ENCODE measurements at regions not wholly inside any gene's neighbourhood (a gene's known extent, or its start where the extent isn't known, plus 50 kb on each side); places are given as distances from the start of the nearest gene placed in this dataset.
A peak's percentile ranks its signal among the peaks of the same experiment; 100 is the strongest.

- H3K36me3 ChIP-seq (replicated peaks; ENCODE audit: low read depth, low read length): no peaks in the 10 kb centered on the region
- no peak overlapping the region for H3K9ac ChIP-seq (ENCODE audit: low read length)
- H3K79me2 ChIP-seq (ENCODE audit: low read length): no peaks in the 10 kb centered on the region
- H4K20me1 ChIP-seq (ENCODE audit: insufficient read depth, low read length): no peaks in the 10 kb centered on the region
- no peak overlapping the region for H3K4me3 ChIP-seq (ENCODE audit: low read length)
- H2AFZ ChIP-seq (ENCODE audit: low read depth, low read length): no peak overlapping the region
- H3K27ac ChIP-seq (ENCODE audit: low read length): no peak overlapping the region
- TF ChIP-seq EZH2phosphoT487 (IDR thresholded peaks at IDR 0.05; ENCODE audit: low read depth) (no peak), CTCF (IDR thresholded peaks at IDR 0.05; ENCODE audit: low read depth, low read length) (no peak)
- H3K4me2 ChIP-seq (ENCODE audit: low read length): no peak overlapping the region
- no peaks in the 10 kb centered on the region for H3K9me3 ChIP-seq (ENCODE audit: insufficient read depth, low read length)
- no peaks in the 10 kb centered on the region for H3K27me3 ChIP-seq (ENCODE audit: low read depth, low read length)
- H3K4me1 ChIP-seq (ENCODE audit: low read length): peaks cover 13% of the 10 kb centered on the region
These were observed 56.5 kb upstream of the SEMA6A start for GRCh38 chr5:116631147-116631546.

- no peaks in the 10 kb centered on the region for H3K9me3 ChIP-seq (ENCODE audit: insufficient read depth, low read length)
- H3K79me2 ChIP-seq (ENCODE audit: low read length): no peaks in the 10 kb centered on the region
- no peak overlapping the region for H3K9ac ChIP-seq (ENCODE audit: low read length)
- no peaks in the 10 kb centered on the region for H4K20me1 ChIP-seq (ENCODE audit: insufficient read depth, low read length)
- no peaks in the 10 kb centered on the region for H3K36me3 ChIP-seq (replicated peaks; ENCODE audit: low read depth, low read length)
- no peaks in the 10 kb centered on the region for H3K27me3 ChIP-seq (ENCODE audit: low read depth, low read length)
- peaks cover 13% of the 10 kb centered on the region for H3K4me1 ChIP-seq (ENCODE audit: low read length)
- no peak overlapping the region for H3K4me3 ChIP-seq (ENCODE audit: low read length)
- TF ChIP-seq EZH2phosphoT487 (IDR thresholded peaks at IDR 0.05; ENCODE audit: low read depth) (no peak), CTCF (IDR thresholded peaks at IDR 0.05; ENCODE audit: low read depth, low read length) (no peak)
- H2AFZ ChIP-seq (ENCODE audit: low read depth, low read length): no peak overlapping the region
- no peak overlapping the region for H3K4me2 ChIP-seq (ENCODE audit: low read length)
- H3K27ac ChIP-seq (ENCODE audit: low read length): no peak overlapping the region
These were observed 54.5 kb upstream of the SEMA6A start for GRCh38 chr5:116629168-116629567.

DNA sequence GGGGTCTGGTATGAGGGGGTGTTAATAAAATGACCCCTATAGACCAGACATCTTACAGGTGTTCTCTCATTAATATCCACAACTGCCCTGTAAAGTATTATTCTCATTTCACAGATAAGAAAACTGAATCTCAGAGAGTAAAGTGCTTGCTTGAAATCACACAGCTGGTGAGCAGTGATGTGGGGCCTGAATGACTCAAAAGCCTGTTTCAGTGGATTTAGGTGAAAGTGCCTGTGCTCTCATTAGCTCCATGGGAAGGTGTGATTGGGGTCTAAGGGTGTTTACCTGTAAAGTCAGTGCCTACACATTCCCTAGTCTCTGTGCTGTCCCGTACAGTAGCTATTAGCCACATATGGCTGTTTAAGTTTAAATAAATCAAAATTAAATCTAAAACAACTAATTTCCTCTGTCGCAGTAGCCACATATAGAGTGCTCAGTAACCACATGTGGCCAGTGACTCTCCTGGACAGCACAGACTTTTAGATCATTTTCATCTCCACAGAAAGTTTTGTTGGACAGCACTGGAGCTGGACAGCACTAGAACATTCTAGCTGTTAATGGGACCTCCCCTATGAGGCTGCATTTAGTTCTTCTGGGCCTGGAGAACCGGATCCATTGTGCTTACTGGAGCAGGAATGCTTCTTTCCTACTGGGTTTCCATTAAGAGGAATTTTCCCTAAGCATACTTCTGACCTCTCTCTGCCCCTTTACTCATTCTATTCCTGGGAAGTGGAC is 52.5 kb upstream of the SEMA6A start:
- Histone ChIP-seq H4K20me1 (ENCODE audit: insufficient read depth, low read length) (no peaks in the 10 kb centered on the region), H3K9ac (ENCODE audit: low read length) (no peak overlapping the region), H3K9me3 (ENCODE audit: insufficient read depth, low read length) (no peaks in the 10 kb centered on the region), H3K4me2 (ENCODE audit: low read length) (peak overlapping the region; percentile 13), H3K4me3 (ENCODE audit: low read length) (no peak overlapping the region), H2AFZ (ENCODE audit: low read depth, low read length) (no peak overlapping the region), H3K27ac (ENCODE audit: low read length) (no peak overlapping the region), H3K27me3 (ENCODE audit: low read depth, low read length) (no peaks in the 10 kb centered on the region), H3K79me2 (ENCODE audit: low read length) (no peaks in the 10 kb centered on the region), H3K4me1 (ENCODE audit: low read length) (peaks cover 13% of the 10 kb centered on the region), H3K36me3 (replicated peaks; ENCODE audit: low read depth, low read length) (no peaks in the 10 kb centered on the region)
- no peak for TF ChIP-seq EZH2phosphoT487 (IDR thresholded peaks at IDR 0.05; ENCODE audit: low read depth)
- TF ChIP-seq CTCF (IDR thresholded peaks at IDR 0.05; ENCODE audit: low read depth, low read length): no peak

DNA sequence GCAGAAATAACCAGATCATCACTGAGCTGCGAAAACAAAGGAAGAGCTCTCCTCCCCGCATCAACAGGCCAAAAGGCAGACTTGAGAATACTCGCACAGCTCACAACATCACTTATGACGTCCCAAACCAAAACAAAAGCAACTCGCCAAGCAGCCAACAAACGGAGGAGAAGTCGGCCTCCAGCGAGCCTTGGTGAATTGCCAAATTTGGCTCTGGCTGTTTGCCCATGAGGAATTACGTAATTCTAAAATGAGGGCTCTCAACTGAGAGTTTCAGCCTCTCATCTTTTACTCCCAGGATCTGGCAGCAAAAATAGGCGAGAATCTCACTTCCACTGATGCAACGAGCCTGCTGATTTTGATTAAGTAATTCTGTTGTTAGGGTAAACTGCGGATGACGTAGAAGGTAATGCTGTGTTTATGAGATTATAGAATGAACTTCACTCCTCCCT is 51.7 kb upstream of the SEMA6A start:
- Histone ChIP-seq H3K9me3 (ENCODE audit: insufficient read depth, low read length) (no peaks in the 10 kb centered on the region), H3K27me3 (ENCODE audit: low read depth, low read length) (no peaks in the 10 kb centered on the region), H3K4me2 (ENCODE audit: low read length) (no peak overlapping the region), H3K36me3 (replicated peaks; ENCODE audit: low read depth, low read length) (no peaks in the 10 kb centered on the region), H3K27ac (ENCODE audit: low read length) (no peak overlapping the region), H3K4me1 (ENCODE audit: low read length) (peaks cover 13% of the 10 kb centered on the region), H3K79me2 (ENCODE audit: low read length) (no peaks in the 10 kb centered on the region), H3K4me3 (ENCODE audit: low read length) (no peak overlapping the region), H2AFZ (ENCODE audit: low read depth, low read length) (no peak overlapping the region), H3K9ac (ENCODE audit: low read length) (no peak overlapping the region), H4K20me1 (ENCODE audit: insufficient read depth, low read length) (no peaks in the 10 kb centered on the region)
- no peak for TF ChIP-seq CTCF (IDR thresholded peaks at IDR 0.05; ENCODE audit: low read depth, low read length)
- no peak for TF ChIP-seq EZH2phosphoT487 (IDR thresholded peaks at IDR 0.05; ENCODE audit: low read depth)

Data from OCI-LY3 (cell line).